ENCODE measurements at regions not wholly inside any gene's neighbourhood (a gene's known extent, or its start where the extent isn't known, plus 50 kb on each side); places are given as distances from the start of the nearest gene placed in this dataset.

DNA sequence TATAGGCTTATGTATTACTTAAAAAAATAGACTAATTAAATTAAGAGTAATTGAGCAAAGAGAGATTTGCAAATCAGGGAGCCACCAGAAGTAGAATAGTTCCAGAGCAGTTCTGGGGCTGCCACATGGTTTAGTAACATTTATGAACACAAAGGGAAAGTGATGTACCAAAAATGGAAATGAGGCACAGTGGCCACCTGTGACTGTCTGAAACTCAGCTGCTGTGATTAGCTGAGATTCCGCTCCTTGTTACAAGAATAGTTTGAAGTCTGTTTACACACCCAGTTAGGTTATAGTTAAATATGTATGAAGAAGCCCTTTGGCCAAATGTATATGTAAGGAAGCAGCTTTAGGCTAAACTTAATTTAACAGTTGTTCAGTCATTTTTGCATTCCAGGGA is 901.5 kb upstream of the CHORDC1 start:
- no peak for DNase-seq
- Histone ChIP-seq H3K9me3 (no peaks in the 10 kb centered on the region), H3K4me1 (no peaks in the 10 kb centered on the region), H3K4me3 (ENCODE audit: low read depth, low read length) (no peak overlapping the region), H3K36me3 (ENCODE audit: control insufficient read depth, insufficient read depth, low read length) (no peaks in the 10 kb centered on the region), H3K27me3 (replicated peaks; ENCODE audit: control insufficient read depth, insufficient read depth, low read length) (no peaks in the 10 kb centered on the region)
- no peaks in the 10 kb centered on the region for H3K9me3 Mint-ChIP-seq (ENCODE audit: unreplicated experiment)
- H3K4me1 Mint-ChIP-seq (ENCODE audit: low read depth, unreplicated experiment): no peaks in the 10 kb centered on the region
- TF ChIP-seq, protein P1, sequence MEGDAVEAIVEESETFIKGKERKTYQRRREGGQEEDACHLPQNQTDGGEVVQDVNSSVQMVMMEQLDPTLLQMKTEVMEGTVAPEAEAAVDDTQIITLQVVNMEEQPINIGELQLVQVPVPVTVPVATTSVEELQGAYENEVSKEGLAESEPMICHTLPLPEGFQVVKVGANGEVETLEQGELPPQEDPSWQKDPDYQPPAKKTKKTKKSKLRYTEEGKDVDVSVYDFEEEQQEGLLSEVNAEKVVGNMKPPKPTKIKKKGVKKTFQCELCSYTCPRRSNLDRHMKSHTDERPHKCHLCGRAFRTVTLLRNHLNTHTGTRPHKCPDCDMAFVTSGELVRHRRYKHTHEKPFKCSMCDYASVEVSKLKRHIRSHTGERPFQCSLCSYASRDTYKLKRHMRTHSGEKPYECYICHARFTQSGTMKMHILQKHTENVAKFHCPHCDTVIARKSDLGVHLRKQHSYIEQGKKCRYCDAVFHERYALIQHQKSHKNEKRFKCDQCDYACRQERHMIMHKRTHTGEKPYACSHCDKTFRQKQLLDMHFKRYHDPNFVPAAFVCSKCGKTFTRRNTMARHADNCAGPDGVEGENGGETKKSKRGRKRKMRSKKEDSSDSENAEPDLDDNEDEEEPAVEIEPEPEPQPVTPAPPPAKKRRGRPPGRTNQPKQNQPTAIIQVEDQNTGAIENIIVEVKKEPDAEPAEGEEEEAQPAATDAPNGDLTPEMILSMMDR (IDR thresholded peaks at IDR 0.05; ENCODE audit: insufficient read depth in 1 of 2, low read depth in 1 of 2, low read length in 1 of 2, severe bottlenecking in 1 of 2, unreplicated experiment in 1 of 2): no peak
- no peak overlapping the region for H3K4me3 Mint-ChIP-seq (ENCODE audit: unreplicated experiment)
- ChIA-PET CTCF (no interaction called here), POLR2A (no interaction called here)
- intact Hi-C loops (cut with micrococcal nuclease; ENCODE audit: unreplicated experiment): no loop called here
- no peaks in the 10 kb centered on the region for H3K36me3 Mint-ChIP-seq (ENCODE audit: insufficient read depth, unreplicated experiment)
- no TSS peak for BruUV-seq (replicated peaks)
- no peak overlapping the region for H3K27ac Mint-ChIP-seq (ENCODE audit: unreplicated experiment)
- H3K27me3 Mint-ChIP-seq (ENCODE audit: insufficient read depth, unreplicated experiment): no peaks in the 10 kb centered on the region

DNA sequence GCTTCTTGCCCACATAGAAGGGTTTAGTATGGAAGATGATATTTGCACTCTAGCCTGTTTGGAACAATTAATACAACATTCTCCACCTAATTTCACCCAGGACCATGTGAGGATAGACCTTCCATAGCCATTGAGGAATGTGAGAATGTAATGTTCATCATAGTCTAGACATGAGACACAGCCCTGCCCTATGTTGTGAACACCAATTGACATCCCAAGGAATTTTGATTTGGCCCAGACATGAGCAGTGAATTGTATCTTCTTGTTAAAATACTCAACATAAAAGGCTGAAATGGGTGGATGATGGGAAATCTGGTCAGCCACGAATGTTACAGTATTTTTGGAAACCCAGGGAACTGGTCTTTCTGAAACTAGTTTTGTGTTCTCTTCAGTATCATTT is 892.3 kb upstream of the CHORDC1 start:
- Histone ChIP-seq H3K4me3 (ENCODE audit: low read depth, low read length) (no peak overlapping the region), H3K4me1 (no peaks in the 10 kb centered on the region), H3K27me3 (replicated peaks; ENCODE audit: control insufficient read depth, insufficient read depth, low read length) (no peaks in the 10 kb centered on the region), H3K9me3 (no peaks in the 10 kb centered on the region), H3K36me3 (ENCODE audit: control insufficient read depth, insufficient read depth, low read length) (no peaks in the 10 kb centered on the region)
- H3K27me3 Mint-ChIP-seq (ENCODE audit: insufficient read depth, unreplicated experiment): no peaks in the 10 kb centered on the region
- H3K27ac Mint-ChIP-seq (ENCODE audit: unreplicated experiment): no peak overlapping the region
- intact Hi-C loops (cut with micrococcal nuclease; ENCODE audit: unreplicated experiment): loop anchor here (10.0 kb wide), 1 partner anchor 840 kb away; no protein-coding TSS in a partner anchor
- no peak for DNase-seq
- no peaks in the 10 kb centered on the region for H3K9me3 Mint-ChIP-seq (ENCODE audit: unreplicated experiment)
- ChIA-PET CTCF (no interaction called here), POLR2A (no interaction called here)
- TF ChIP-seq, protein P1 (IDR thresholded peaks at IDR 0.05; ENCODE audit: insufficient read depth in 1 of 2, low read depth in 1 of 2, low read length in 1 of 2, severe bottlenecking in 1 of 2, unreplicated experiment in 1 of 2): no peak
- no peak overlapping the region for H3K4me3 Mint-ChIP-seq (ENCODE audit: unreplicated experiment)
- no peaks in the 10 kb centered on the region for H3K36me3 Mint-ChIP-seq (ENCODE audit: insufficient read depth, unreplicated experiment)
- no peaks in the 10 kb centered on the region for H3K4me1 Mint-ChIP-seq (ENCODE audit: low read depth, unreplicated experiment)
- BruUV-seq (replicated peaks): no TSS peak

DNA sequence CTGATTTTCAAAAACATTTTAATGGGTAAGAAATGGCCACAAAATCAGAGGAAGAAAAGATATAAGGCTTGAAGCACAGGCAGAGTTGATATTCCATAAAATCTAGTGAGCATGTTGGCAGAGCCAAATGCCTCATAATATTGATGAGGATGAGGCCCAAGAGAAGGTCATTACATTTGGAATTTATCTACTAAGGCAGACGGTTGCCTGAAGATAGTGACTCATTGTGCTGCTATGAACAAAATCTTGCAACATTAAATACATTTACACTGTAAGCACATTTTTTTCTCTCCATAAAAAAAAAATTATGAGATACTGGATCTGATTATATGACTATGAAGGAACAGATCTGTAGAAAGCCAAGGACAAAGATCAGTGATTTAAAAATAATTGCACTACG is 881.4 kb upstream of the CHORDC1 start:
- peaks cover 9% of the 10 kb centered on the region for H3K4me1 Mint-ChIP-seq (ENCODE audit: low read depth, unreplicated experiment)
- ChIA-PET CTCF (no interaction called here), POLR2A (no interaction called here)
- Histone ChIP-seq H3K4me1 (peaks cover 7% of the 10 kb centered on the region), H3K4me3 (ENCODE audit: low read depth, low read length) (no peak overlapping the region), H3K27me3 (replicated peaks; ENCODE audit: control insufficient read depth, insufficient read depth, low read length) (no peaks in the 10 kb centered on the region), H3K9me3 (no peaks in the 10 kb centered on the region), H3K36me3 (ENCODE audit: control insufficient read depth, insufficient read depth, low read length) (no peaks in the 10 kb centered on the region)
- no peaks in the 10 kb centered on the region for H3K36me3 Mint-ChIP-seq (ENCODE audit: insufficient read depth, unreplicated experiment)
- TF ChIP-seq, protein P1 (IDR thresholded peaks at IDR 0.05; ENCODE audit: insufficient read depth in 1 of 2, low read depth in 1 of 2, low read length in 1 of 2, severe bottlenecking in 1 of 2, unreplicated experiment in 1 of 2): no peak
- no TSS peak for BruUV-seq (replicated peaks)
- H3K4me3 Mint-ChIP-seq (ENCODE audit: unreplicated experiment): no peak overlapping the region
- intact Hi-C loops (cut with micrococcal nuclease; ENCODE audit: unreplicated experiment): no loop called here
- H3K9me3 Mint-ChIP-seq (ENCODE audit: unreplicated experiment): no peaks in the 10 kb centered on the region
- H3K27ac Mint-ChIP-seq (ENCODE audit: unreplicated experiment): no peak overlapping the region
- H3K27me3 Mint-ChIP-seq (ENCODE audit: insufficient read depth, unreplicated experiment): no peaks in the 10 kb centered on the region
- DNase-seq: no peak

All from Caco-2 (cell line).